ENCODE measurements at regions not wholly inside any gene's neighbourhood (a gene's known extent, or its start where the extent isn't known, plus 50 kb on each side); places are given as distances from the start of the nearest gene placed in this dataset.

DNA sequence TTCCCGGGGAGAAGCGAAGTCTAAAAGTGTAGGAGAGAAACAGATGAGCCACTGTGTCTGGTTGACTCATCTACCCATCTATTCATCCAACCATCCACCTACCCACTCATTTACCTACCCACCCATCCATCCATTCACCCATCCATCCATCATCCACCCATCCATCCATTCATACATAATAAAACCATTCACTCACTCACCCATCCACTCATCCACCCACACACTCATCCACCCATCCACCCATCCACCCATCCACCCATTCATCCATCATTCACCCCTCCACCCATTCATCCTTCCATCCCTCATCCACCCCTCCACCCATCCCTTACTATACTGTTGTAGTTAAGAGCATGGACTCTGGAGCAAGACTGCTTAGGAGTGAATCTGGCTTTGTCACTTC is 136.4 kb upstream of the ATP2B2 start:
- TF ChIP-seq, protein P1, sequence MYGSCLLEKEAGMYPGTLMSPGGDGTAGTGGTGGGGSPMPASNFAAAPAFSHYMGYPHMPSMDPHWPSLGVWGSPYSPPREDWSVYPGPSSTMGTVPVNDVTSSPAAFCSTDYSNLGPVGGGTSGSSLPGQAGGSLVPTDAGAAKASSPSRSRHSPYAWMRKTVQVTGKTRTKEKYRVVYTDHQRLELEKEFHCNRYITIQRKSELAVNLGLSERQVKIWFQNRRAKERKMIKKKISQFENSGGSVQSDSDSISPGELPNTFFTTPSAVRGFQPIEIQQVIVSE (CRISPR knock-in tag; IDR thresholded peaks at IDR 0.05; ENCODE audit: borderline replicate concordance) = no peak
- TF ChIP-seq, protein P2, sequence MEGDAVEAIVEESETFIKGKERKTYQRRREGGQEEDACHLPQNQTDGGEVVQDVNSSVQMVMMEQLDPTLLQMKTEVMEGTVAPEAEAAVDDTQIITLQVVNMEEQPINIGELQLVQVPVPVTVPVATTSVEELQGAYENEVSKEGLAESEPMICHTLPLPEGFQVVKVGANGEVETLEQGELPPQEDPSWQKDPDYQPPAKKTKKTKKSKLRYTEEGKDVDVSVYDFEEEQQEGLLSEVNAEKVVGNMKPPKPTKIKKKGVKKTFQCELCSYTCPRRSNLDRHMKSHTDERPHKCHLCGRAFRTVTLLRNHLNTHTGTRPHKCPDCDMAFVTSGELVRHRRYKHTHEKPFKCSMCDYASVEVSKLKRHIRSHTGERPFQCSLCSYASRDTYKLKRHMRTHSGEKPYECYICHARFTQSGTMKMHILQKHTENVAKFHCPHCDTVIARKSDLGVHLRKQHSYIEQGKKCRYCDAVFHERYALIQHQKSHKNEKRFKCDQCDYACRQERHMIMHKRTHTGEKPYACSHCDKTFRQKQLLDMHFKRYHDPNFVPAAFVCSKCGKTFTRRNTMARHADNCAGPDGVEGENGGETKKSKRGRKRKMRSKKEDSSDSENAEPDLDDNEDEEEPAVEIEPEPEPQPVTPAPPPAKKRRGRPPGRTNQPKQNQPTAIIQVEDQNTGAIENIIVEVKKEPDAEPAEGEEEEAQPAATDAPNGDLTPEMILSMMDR (IDR thresholded peaks at IDR 0.05) = no peak
- no peak for TF ChIP-seq ZNF416 (CRISPR knock-in tag; IDR thresholded peaks at IDR 0.05)
- TF ChIP-seq, protein P3, sequence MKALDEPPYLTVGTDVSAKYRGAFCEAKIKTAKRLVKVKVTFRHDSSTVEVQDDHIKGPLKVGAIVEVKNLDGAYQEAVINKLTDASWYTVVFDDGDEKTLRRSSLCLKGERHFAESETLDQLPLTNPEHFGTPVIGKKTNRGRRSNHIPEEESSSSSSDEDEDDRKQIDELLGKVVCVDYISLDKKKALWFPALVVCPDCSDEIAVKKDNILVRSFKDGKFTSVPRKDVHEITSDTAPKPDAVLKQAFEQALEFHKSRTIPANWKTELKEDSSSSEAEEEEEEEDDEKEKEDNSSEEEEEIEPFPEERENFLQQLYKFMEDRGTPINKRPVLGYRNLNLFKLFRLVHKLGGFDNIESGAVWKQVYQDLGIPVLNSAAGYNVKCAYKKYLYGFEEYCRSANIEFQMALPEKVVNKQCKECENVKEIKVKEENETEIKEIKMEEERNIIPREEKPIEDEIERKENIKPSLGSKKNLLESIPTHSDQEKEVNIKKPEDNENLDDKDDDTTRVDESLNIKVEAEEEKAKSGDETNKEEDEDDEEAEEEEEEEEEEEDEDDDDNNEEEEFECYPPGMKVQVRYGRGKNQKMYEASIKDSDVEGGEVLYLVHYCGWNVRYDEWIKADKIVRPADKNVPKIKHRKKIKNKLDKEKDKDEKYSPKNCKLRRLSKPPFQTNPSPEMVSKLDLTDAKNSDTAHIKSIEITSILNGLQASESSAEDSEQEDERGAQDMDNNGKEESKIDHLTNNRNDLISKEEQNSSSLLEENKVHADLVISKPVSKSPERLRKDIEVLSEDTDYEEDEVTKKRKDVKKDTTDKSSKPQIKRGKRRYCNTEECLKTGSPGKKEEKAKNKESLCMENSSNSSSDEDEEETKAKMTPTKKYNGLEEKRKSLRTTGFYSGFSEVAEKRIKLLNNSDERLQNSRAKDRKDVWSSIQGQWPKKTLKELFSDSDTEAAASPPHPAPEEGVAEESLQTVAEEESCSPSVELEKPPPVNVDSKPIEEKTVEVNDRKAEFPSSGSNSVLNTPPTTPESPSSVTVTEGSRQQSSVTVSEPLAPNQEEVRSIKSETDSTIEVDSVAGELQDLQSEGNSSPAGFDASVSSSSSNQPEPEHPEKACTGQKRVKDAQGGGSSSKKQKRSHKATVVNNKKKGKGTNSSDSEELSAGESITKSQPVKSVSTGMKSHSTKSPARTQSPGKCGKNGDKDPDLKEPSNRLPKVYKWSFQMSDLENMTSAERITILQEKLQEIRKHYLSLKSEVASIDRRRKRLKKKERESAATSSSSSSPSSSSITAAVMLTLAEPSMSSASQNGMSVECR (CRISPR knock-in tag; IDR thresholded peaks at IDR 0.05; ENCODE audit: borderline replicate concordance) = no peak
- TF ChIP-seq, protein P4, sequence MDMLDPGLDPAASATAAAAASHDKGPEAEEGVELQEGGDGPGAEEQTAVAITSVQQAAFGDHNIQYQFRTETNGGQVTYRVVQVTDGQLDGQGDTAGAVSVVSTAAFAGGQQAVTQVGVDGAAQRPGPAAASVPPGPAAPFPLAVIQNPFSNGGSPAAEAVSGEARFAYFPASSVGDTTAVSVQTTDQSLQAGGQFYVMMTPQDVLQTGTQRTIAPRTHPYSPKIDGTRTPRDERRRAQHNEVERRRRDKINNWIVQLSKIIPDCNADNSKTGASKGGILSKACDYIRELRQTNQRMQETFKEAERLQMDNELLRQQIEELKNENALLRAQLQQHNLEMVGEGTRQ (CRISPR knock-in tag; IDR thresholded peaks at IDR 0.05) = no peak
- TF ChIP-seq, protein P5, sequence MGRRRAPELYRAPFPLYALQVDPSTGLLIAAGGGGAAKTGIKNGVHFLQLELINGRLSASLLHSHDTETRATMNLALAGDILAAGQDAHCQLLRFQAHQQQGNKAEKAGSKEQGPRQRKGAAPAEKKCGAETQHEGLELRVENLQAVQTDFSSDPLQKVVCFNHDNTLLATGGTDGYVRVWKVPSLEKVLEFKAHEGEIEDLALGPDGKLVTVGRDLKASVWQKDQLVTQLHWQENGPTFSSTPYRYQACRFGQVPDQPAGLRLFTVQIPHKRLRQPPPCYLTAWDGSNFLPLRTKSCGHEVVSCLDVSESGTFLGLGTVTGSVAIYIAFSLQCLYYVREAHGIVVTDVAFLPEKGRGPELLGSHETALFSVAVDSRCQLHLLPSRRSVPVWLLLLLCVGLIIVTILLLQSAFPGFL (CRISPR knock-in tag; IDR thresholded peaks at IDR 0.05; ENCODE audit: borderline replicate concordance) = no peak
- no peak for TF ChIP-seq JUN (CRISPR knock-in tag; IDR thresholded peaks at IDR 0.05)
